AG08395 (cell line): ENCODE measurements at regions not wholly inside any gene's neighbourhood (a gene's known extent, or its start where the extent isn't known, plus 50 kb on each side); places are given as distances from the start of the nearest gene placed in this dataset.

Experiments
- DNase-seq: peaks from one replicate; pipeline ENCODE4 v3.0.0; 2012; ENCODE audit warnings: mixed read lengths, low spot score

DNA sequence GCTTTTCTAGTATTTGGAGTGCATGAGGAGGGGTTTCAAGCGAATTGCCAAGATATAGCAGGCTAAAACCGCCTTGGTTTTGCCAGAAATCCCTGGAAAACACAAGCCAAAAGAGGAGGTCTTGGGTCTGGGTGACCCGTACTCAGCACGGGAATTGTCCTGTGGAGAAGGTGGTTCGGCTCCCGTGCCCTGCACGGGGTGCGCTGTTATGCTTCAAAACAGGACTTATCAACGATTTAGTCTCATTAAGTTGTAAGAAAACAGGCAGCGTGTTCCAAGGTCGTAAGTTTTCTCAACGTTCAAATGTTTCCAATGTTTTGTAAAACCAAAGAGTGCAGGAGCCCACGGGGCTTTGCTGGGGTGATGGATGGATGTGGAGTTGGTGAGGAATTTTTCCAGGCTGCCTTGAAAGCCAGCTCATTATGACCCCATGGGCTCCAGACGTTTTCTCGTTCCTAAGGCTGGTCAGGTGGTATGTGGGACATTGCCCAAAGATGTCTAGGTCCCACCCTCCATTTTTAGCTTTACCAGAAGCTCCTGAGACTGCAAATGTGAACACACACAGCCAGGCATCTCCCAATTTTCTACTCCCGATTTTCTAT lies 75.4 kb upstream of the CLDN14 start:
- DNase-seq, result no peak

DNA sequence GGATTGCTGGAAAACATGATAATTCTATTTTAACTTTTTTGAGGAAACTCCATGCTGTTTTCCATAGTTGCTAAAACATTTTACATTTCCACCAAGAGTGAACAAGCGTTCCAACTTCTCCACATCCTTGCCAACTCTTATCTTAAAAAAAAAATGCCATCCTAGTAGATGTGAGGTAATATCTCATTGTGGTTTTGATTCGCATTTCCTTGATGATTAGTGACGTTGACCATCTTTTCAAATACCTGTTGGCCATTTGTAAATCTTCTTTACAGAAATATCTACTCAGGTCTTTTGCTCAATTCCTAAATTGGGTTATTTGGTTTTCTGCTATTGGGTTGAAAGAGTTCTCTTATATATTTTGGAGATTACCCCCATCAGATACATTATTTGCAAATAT lies 77.4 kb upstream of the CLDN14 start:
- DNase-seq, result no peak

DNA sequence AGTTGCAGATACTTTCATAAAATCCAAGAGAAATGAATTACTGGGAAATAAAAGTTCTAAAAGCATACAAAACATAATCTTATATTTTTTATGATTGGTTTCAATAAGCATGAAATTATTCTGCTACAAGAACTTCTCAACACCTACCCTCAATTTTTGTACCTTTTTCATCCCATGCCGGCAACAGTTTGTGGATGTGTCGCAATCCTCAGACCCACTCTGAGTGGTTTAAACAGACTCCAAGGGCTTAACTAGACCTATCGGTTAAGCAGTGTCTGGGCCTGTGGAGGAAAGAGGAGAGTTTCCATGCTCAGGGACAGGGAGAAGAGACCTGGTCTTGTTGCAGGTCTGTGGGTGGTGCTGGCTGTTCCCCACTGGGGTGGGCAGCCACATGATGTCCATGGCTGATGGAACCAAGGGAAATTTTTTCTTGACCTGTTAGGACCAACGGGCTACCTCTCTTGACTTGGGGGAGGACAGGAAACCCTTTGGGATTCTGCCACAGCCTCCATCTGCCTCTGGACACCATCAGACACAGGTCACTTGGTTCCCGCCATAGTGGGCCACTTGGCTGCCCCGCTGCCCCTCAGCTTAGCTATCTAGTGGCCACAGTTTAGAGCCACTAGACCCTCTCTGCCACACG lies 81.1 kb upstream of the CLDN14 start:
- DNase-seq, result no peak

DNA sequence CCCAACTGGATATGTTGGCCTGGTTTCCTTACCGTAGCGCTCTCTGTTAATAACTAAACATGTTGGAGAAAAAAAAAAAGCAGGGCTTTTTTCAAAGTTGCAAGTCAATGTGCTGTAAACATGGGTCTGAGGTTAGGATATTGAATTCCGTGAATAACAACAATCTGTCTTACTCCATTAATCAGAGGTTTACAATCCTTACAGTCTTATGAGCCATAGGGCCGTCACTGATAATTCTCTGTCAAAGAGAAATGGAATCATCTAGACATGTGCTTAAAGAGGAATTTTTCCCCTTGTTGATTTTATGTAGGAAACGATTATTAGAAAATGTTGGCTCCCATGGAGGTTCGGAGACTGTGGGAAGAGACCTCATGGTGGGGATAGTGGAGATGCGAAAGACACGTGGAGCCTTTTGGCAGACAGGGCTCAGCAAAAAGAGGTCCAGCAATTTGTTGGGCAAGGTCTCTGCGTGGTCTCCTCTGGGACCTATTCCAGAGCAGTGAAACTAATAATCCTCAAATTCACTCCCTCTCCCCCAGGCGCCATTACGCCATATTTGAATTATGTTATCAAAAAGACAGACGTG lies 83.5 kb upstream of the CLDN14 start:
- DNase-seq, result peak; percentile 46

DNA sequence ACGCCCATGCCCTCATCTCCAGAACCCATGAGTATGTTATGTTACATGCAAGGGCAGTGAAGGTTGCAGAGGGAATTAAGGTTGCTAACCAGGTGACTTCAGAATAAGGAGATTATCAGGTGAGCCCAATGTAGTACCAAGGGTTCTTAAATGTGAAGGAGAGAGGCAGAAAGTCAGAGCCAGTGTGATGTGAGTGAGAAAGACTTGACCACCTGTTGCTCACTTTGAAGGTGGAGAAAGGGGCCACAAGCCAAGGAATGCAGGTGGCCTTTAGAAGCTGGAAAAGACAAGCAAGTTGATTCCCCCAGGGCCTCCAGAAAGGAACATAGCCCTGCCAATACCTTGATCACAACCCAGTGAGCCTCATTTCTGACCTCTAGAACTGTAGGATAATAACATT lies 84.7 kb upstream of the CLDN14 start:
- DNase-seq, result no peak

DNA sequence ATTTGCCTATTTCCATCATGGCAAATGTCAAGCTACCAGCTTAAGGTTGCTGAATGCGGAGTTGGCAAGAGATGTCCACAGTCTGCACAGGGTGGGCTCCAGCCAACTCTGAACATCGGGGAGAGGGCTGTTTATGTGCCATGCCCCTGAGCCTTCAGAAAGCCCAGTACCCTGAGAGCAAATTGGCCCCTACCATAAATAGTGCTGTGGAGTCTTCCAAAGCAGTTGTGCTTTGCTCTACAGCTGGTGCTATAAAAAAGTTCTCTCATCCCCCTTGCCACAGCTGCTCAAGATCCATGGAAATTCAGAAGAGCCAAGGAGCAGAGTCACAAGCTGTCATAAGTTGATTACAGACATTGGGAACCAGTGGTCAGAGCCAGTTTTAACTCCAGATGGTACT lies 85.6 kb upstream of the CLDN14 start:
- no peak for DNase-seq

DNA sequence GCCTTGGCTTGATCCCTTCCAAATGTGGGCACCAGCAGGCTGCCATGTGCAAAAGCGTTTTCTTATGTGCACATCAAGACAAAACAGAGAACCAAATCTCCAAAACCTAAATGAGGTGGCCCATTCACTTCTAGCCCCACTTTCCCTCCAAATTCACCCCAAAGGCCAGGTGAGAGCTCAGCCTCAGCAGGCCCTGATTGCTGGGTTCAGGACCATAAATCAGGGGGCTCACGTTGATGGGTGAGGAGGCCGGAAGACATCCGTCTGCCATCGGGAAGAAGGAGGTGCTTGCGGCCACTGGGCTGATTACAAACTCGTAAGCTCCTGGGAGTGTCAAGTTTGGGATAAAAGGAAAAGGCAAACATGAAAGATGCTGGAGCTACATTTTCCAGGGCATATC lies 86.7 kb upstream of the CLDN14 start:
- DNase-seq, result no peak

DNA sequence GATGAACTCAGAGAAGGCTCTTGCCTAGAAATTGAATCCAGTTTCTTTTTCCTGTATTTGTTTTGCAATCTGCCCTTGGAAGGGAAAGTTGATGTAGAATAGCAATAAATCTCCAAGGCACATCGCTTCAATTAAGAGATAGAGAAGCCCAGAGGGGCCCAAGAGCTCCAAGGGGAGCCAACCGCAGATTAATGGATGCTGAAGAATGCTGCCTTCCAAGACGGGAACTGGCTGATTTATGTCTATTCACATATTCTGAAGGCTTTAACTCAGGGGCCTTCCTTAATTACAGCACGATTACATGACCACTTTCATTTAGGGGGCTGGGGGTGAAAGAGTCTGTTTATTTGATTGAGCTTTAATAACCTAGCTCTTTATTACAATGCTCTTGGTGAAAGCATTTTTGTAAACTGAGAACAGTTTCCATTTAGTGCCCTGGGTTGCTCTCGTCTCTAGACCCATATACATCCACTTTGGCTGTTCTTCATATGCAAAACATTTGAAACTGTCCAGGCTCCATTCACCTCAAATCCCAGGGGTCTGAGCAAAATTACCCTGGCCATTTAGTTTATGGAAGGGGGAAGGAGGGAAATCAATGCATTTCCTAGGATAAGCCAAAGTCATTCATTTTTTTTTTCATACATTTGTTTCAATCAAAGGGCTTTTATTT lies 87.4 kb upstream of the CLDN14 start:
- DNase-seq, result no peak

DNA sequence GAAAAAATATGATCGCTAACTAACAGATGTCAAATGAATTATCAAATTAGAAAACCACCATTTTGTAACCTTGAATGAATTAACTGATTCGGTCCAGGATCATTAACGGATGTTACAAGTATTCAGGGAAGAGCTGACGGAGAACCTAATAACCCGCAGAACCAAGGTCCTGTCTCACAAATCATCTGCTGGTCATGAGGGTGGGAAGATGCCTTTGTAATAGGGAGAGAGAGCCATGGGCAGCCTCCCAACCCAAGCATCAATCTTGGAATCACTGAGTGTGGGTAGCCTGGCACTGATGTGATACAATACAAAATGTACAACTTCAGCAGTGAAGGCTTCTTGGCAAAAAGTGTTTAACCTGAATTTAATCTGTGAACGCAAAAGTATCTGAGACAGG lies 89.6 kb upstream of the CLDN14 start:
- no peak for DNase-seq

DNA sequence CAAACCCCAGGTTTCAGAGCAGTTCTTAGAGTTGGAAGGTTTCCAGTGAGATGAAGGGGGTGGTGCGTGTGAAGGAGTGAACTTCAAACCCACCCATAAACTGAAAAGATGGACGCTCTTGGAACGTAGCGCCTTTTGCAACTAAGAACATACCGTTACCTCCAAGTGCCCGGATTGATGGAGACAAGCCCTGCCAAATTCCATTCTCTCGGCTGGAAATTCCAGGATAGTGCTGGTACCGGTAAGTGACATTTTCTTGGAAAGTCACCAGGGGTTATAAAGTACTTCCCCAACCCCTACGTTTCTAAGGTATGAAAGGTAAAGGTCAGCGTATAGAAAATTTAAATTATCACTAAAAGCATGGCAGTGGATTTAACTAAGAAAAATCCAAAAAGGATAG lies 91.6 kb upstream of the CLDN14 start:
- DNase-seq, result no peak

DNA sequence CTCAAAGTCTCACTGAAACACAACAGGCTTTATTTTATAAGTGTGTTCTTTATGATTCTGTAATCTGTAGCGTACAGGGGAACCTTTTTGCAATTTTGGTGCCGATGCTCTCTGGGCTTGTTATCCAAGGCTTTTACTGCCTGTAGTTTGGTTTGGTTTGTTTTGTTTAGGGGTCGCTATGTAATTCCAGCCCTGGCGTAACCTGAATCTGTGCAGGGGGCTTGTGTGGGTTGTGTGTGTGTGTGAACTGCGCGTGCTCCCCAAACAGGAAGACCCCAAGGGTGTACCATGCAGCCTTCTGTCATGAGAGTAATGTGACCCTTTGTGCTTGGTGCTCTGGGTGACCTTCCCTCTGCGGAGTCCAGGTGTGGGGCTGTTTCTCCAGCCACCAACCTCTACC lies 92.1 kb upstream of the CLDN14 start:
- no peak for DNase-seq

DNA sequence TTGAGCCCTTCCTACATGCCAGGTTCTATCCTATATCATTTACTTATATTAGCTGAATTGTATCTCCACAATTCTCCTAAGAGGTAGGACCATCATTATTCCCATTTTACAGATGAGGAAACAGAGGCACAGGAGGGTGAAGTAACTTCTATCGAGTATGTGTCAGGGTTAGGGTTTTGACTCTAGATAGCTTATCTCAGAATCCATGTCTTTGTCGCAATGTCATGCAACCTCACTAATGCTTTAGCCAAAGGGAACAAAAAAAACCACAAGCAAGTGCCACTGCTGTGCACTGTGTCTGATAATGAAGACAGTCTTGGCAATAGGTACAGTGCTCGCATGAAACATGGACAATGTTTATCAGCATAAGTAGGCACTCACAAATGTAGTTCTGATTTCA lies 95.4 kb upstream of the CLDN14 start:
- DNase-seq, result no peak

DNA sequence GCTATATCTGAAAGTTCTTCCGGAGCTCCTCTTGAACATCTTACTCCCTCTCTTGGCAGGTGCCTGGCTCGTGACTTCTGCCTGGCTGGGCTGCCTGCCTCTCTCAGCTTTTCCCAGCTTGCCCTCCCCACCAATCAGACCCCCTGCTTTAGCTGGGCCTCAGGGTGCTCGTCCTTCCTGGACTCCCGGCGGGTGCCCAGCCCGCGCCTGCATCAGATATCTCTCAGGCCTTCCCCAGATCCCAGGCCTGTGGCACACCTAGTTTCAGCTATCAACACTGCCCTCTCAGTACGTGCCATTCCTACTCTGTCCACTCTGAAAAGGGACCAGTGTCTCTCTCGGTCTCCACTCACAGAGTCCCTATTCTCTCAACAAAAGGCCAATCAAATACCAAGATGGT lies 96.5 kb upstream of the CLDN14 start:
- no peak for DNase-seq

DNA sequence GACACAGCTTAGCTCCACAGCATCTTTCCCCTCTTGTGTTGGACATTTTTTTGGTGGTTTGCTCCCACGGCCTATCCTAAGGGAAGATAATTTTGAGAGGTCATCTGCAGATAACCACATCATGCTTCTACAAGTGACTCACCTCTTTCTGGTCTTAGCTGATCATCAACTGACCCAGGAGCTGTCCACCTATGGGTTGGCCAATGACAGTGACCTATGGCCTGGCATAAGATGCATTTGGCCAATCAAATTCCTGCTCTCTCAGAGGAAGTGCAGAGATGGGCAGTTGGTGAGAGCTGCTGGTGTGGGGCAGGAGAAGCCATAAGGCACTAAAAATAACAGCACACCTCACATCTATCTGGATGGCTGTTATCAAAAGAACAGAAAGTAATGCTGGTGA lies 100.0 kb upstream of the CLDN14 start:
- DNase-seq, result no peak

DNA sequence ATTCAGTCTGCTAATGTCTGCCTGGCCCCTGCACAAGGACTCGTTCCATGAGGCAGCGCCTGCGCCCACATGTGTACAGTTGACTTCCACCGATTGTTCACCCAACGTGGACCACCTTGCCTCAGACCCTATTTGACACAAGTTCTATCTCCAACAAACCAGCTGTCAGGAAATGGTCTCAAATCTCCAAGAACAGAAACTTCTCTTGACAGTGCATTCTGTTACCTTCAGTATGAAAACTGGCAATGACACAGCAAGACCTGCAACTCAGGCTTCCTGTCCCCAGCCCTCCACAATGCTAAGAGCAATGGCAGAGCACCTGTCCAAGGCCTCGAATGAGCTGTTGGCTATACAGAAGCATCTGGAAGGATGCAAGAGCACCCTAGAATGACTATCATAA lies 102.3 kb upstream of the CLDN14 start:
- DNase-seq, result no peak

DNA sequence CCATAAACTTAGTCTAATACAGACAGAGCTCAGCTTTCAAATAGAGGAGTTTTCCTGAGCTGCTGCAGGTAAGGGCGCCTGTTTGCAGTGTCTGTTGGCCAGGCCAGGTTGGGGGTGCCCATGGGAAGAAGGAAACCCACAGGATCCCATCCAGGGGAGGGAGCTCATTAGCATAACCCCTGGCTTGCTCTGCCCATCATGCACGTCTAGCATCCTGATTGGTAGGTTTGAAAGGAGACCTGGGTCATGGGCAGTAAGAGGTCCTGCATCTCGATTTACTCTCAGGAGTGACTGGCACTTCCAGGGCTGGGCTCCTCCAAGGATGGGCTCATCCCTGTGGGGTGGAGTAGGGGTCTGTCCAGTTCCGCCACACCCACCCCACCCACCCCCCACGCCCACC lies 103.7 kb upstream of the CLDN14 start:
- DNase-seq, result no peak

DNA sequence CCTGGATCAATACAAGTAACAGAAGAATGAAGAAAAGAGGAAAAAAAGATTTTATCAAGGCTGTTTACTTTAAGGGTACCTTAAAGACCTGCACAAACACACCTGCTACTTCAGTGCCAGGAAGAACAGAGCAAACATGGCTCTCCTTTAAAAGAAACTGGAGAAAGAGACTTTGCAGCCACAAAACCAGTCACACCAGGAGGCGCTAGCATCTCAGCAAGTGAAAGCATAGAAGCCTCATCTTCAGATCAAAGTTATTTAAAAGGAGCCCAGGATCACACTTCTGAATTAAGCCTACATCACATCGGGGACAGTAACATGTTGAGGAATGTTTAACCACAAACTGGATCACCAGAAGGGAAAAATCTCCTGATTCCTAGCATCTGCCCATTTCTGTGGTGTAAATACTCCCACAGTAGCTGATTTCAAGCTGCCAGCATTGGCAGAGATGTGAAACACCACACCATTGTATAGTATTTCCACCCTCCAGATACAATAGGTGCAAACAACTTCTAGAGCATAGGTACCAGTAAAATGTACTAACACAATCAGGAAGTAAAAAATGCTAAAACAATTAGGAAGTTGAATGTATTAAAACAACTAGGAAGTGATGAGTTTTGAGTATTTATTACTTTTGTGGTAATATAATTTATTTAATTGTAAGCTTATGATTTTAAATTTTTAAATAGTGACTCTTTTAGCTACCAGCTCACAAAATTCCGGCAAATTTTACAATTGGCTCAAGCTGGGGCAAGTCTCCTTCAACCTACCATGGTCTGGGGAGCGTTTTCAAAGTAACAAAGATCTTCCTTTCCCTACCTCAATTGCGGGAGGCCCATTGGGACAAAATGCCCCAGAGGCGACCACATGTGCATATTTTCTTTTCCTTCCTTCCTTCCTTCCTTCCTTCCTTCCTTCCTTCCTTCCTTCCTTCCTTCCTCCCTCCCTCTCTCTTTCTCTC lies 105.3 kb upstream of the CLDN14 start:
- DNase-seq, result no peak

DNA sequence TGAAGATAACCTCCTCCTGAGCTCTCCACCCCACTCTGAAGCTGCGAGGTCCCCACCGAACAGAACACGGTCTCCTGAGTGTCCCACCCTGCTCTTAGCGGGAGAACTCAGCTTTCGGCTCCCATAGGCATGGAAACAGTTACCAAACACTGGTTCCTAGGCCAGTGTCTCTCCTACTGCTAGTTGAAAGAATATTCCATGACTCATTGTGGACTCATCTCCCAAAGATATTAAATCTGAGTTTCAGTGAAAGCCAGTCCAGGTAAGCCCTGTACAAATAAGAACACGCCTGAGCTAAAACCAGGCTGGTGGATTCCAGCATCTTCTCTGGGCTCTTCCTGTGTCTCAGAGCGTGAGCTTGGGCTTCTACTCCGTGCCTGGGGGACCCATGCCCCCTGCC lies 107.5 kb upstream of the CLDN14 start:
- peak; percentile 21 for DNase-seq

DNA sequence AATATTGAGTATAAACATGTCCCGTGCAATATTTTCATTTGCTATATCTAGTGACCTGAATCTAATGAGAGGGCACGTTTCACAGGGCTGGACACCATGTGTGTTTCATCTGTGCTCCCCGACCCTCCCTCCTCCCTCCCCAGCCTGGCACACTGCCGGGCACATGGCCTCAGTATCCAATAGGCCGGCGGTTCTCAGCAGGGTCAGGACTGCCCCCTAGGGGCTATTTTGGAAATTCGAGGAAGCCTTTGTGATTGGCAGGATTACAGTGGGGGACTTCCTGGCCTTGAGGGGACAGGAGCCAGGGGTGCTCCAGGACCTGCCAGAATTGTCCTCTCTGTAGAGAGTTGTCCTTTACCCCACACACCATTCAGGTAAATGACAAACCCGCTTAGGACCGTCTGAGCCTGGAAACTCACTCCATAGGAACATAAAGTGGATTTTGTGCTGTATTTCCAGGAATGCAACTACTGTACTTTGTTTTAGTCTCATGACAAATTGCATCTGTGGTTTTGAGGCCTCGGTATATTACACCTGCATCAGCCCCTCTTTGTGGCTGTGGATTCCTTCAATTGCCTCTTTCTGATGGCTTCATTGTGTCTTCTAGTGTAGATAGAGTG lies 109.5 kb upstream of the SIM2 start:
- DNase-seq, result peak; percentile 52

DNA sequence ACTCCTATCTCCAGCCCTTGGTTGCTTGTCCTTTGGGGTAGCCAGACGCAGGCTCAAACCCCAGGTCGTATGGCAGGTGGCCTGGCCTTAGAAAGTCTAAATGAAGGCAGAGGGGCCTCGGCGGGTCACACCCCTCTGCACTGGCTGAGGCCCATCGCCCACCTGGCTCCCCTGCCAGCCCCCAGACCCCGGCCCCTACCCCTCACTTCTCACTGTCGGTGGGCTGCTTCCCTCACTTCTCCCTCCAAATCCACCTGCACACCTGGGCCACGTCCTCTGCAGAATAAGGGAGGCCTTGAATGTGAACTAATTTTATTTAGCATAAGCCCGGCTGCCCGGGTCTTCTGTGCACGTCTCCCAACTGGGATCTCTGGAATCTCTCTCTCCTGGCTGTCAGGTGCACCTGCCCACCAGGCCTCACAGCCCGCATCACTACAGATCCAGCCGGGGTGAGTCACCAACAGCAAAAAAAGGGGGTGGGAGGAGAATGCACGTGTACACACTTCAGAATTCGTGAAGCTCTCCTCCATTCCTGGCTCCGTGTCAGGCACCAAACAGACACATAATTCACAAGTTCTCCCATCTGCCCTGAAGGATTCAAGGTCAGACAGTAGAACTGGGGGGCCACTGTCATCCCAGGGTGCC lies 107.5 kb upstream of the SIM2 start:
- no peak for DNase-seq

DNA sequence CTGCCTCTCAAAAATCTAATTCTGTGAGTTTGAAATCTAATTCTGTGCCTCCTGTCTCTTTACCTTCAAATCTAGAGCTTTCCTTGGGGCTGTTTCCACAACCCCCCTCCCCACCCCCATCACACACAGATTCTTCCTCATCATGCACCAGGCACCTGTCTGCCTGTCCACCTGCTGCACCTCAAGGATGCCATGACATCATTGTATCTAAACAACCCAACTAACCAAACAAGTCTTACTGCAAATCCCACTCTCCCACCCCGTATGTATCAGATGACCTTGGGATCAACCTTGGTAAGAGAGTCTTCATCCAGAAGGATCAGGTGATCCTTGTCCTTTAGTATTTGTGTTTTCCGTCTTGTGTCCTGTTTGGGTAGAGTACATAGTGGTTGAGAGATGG lies 102.7 kb upstream of the SIM2 start:
- no peak for DNase-seq
